ENCODE measurements at regions not wholly inside any gene's neighbourhood (a gene's known extent, or its start where the extent isn't known, plus 50 kb on each side); places are given as distances from the start of the nearest gene placed in this dataset.
"Not testable (repeated sequence)": the region's sequence is repeated elsewhere in the genome, so short reads cannot be mapped to it uniquely, and the experiment has no call there.

- no peaks in the 10 kb centered on the region for H3K9me3 ChIP-seq (ENCODE audit: control insufficient read depth, insufficient read depth, low read length)
- no peak for TF ChIP-seq CTCF (IDR thresholded peaks at IDR 0.05; ENCODE audit: low read depth, low read length)
- H3K27ac ChIP-seq (ENCODE audit: low read depth, low read length): no peak overlapping the region
- ChIA-PET POLR2A (no interaction called here), CTCF (no interaction called here)
- no peaks in the 10 kb centered on the region for H3K27me3 ChIP-seq (ENCODE audit: control insufficient read depth, insufficient read depth, low read length)
- no peak for DNase-seq (ENCODE audit: low read depth, low spot score)
- no peak overlapping the region for H3K4me3 ChIP-seq (ENCODE audit: low read depth, low read length)
These were observed 443.4 kb upstream of the C1orf87 start for GRCh38 chr1:60516996-60517395.

GRCh38 chr1:60510162-60510561 is 436.6 kb upstream of the C1orf87 start:
- CTCF ChIA-PET: no interaction called here
- no peak for TF ChIP-seq CTCF (IDR thresholded peaks at IDR 0.05; ENCODE audit: low read depth, low read length)
- no peak overlapping the region for H3K4me3 ChIP-seq (ENCODE audit: low read depth, low read length)
- no peaks in the 10 kb centered on the region for H3K9me3 ChIP-seq (ENCODE audit: control insufficient read depth, insufficient read depth, low read length)
- POLR2A ChIA-PET: no interaction called here
- no peak for DNase-seq (ENCODE audit: low read depth, low spot score)
- H3K27me3 ChIP-seq (ENCODE audit: control insufficient read depth, insufficient read depth, low read length): no peaks in the 10 kb centered on the region
- H3K27ac ChIP-seq (ENCODE audit: low read depth, low read length): no peak overlapping the region

GRCh38 chr1:60504206-60504840 is 430.8 kb upstream of the C1orf87 start:
- POLR2A ChIA-PET: no interaction called here
- H3K4me3 ChIP-seq (ENCODE audit: low read depth, low read length): no peak overlapping the region
- no peak for TF ChIP-seq CTCF (IDR thresholded peaks at IDR 0.05; ENCODE audit: low read depth, low read length)
- H3K27ac ChIP-seq (ENCODE audit: low read depth, low read length): no peak overlapping the region
- H3K27me3 ChIP-seq (ENCODE audit: control insufficient read depth, insufficient read depth, low read length): no peaks in the 10 kb centered on the region
- CTCF ChIA-PET: no interaction called here
- DNase-seq (ENCODE audit: low read depth, low spot score): no peak
- no peaks in the 10 kb centered on the region for H3K9me3 ChIP-seq (ENCODE audit: control insufficient read depth, insufficient read depth, low read length)

- H3K27ac ChIP-seq (ENCODE audit: low read depth, low read length): no peak overlapping the region
- H3K9me3 ChIP-seq (ENCODE audit: control insufficient read depth, insufficient read depth, low read length): no peaks in the 10 kb centered on the region
- DNase-seq (ENCODE audit: low read depth, low spot score): no peak
- no peaks in the 10 kb centered on the region for H3K27me3 ChIP-seq (ENCODE audit: control insufficient read depth, insufficient read depth, low read length)
- POLR2A ChIA-PET: no interaction called here
- H3K4me3 ChIP-seq (ENCODE audit: low read depth, low read length): no peak overlapping the region
- no peak for TF ChIP-seq CTCF (IDR thresholded peaks at IDR 0.05; ENCODE audit: low read depth, low read length)
- CTCF ChIA-PET: no interaction called here
These were observed 429.8 kb upstream of the C1orf87 start for GRCh38 chr1:60503266-60503925.

GRCh38 chr1:60502506-60502905 is 428.9 kb upstream of the C1orf87 start:
- Histone ChIP-seq H3K4me3 (ENCODE audit: low read depth, low read length) (no peak overlapping the region), H3K9me3 (ENCODE audit: control insufficient read depth, insufficient read depth, low read length) (no peaks in the 10 kb centered on the region), H3K27me3 (ENCODE audit: control insufficient read depth, insufficient read depth, low read length) (no peaks in the 10 kb centered on the region), H3K27ac (ENCODE audit: low read depth, low read length) (no peak overlapping the region)
- no peak for DNase-seq (ENCODE audit: low read depth, low spot score)
- POLR2A ChIA-PET: no interaction called here
- CTCF ChIA-PET: no interaction called here
- TF ChIP-seq CTCF (IDR thresholded peaks at IDR 0.05; ENCODE audit: low read depth, low read length): no peak

GRCh38 chr1:60489916-60490480 is 416.4 kb upstream of the C1orf87 start:
- H3K4me3 ChIP-seq (ENCODE audit: low read depth, low read length); H3K9me3 ChIP-seq (ENCODE audit: control insufficient read depth, insufficient read depth, low read length); DNase-seq (ENCODE audit: low read depth, low spot score); POLR2A ChIA-PET; CTCF ChIA-PET; H3K27me3 ChIP-seq (ENCODE audit: control insufficient read depth, insufficient read depth, low read length); H3K27ac ChIP-seq (ENCODE audit: low read depth, low read length): not testable (repeated sequence)
